Lower leg skin (tissue), 2 donors: ENCODE measurements at regions not wholly inside any gene's neighbourhood (a gene's known extent, or its start where the extent isn't known, plus 50 kb on each side); places are given as distances from the start of the nearest gene placed in this dataset.

Experiments
- microRNA-seq, 2 donors: library from miRNA; unstranded; fragments of <30 nt; microRNA quantifications; one replicate each; pipeline ENCODE4, GENCODE V29; 2016; ENCODE audit warnings: borderline replicate concordance in 2 of 2, borderline number of aligned reads in 1 of 2

Small RNA genes in the stretch of these regions (microRNA-seq; reads per million reads assigned to microRNA genes)
- 0 reads per million in 2 donors for gene MIR4527
